ENCODE measurements at regions not wholly inside any gene's neighbourhood (a gene's known extent, or its start where the extent isn't known, plus 50 kb on each side); places are given as distances from the start of the nearest gene placed in this dataset.
A peak's percentile ranks its signal among the peaks of the same experiment; 100 is the strongest.
"Not testable (repeated sequence)": the region's sequence is repeated elsewhere in the genome, so short reads cannot be mapped to it uniquely, and the experiment has no call there.

GRCh38 chr1:181180407-181181031, 92.0 kb downstream of the IER5 start:
- no peak overlapping the region for H3K4me3 Mint-ChIP-seq
- ATAC-seq = no peak
- H3K4me1 Mint-ChIP-seq = no peaks in the 10 kb centered on the region
- peaks cover 42% of the 10 kb centered on the region for H3K27me3 Mint-ChIP-seq
- no peak overlapping the region for H3K27ac Mint-ChIP-seq
- no peaks in the 10 kb centered on the region for H3K9me3 Mint-ChIP-seq
- no peaks in the 10 kb centered on the region for H3K36me3 Mint-ChIP-seq

- H3K27ac Mint-ChIP-seq = no peak overlapping the region
- ATAC-seq = no peak
- no peaks in the 10 kb centered on the region for H3K9me3 Mint-ChIP-seq
- peaks cover 56% of the 10 kb centered on the region for H3K27me3 Mint-ChIP-seq
- H3K36me3 Mint-ChIP-seq = no peaks in the 10 kb centered on the region
- no peak overlapping the region for H3K4me3 Mint-ChIP-seq
- no peaks in the 10 kb centered on the region for H3K4me1 Mint-ChIP-seq
Observed at GRCh38 chr1:181181792-181182585, 93.5 kb downstream of the IER5 start.

- no peaks in the 10 kb centered on the region for H3K36me3 Mint-ChIP-seq
- H3K4me1 Mint-ChIP-seq = peaks cover 2% of the 10 kb centered on the region
- no peak overlapping the region for H3K4me3 Mint-ChIP-seq
- H3K27ac Mint-ChIP-seq = no peak overlapping the region
- no peaks in the 10 kb centered on the region for H3K9me3 Mint-ChIP-seq
- ATAC-seq = no peak
- H3K27me3 Mint-ChIP-seq = peaks cover 60% of the 10 kb centered on the region
Observed at GRCh38 chr1:181184621-181185020, 96.1 kb downstream of the IER5 start.

- Mint-ChIP-seq H3K36me3 (no peaks in the 10 kb centered on the region), H3K9me3 (no peaks in the 10 kb centered on the region), H3K27me3 (peaks cover 68% of the 10 kb centered on the region), H3K27ac (no peak overlapping the region), H3K4me3 (no peak overlapping the region), H3K4me1 (peaks cover 7% of the 10 kb centered on the region)
- no peak for ATAC-seq
Observed at GRCh38 chr1:181185461-181185860, 97.0 kb downstream of the IER5 start.

- not testable (repeated sequence) for H3K9me3 Mint-ChIP-seq, H3K4me1 Mint-ChIP-seq, H3K27ac Mint-ChIP-seq, H3K36me3 Mint-ChIP-seq, H3K4me3 Mint-ChIP-seq, ATAC-seq
- H3K27me3 Mint-ChIP-seq = peaks cover 70% of the 10 kb centered on the region
Observed at GRCh38 chr1:181186133-181186532, 97.6 kb downstream of the IER5 start.

GRCh38 chr1:181187337-181188126, 99.0 kb downstream of the IER5 start:
- Mint-ChIP-seq H3K27ac (no peak overlapping the region), H3K27me3 (peaks cover 70% of the 10 kb centered on the region), H3K4me1 (peaks cover 7% of the 10 kb centered on the region), H3K9me3 (no peaks in the 10 kb centered on the region), H3K4me3 (no peak overlapping the region), H3K36me3 (no peaks in the 10 kb centered on the region)
- ATAC-seq = no peak

- peaks cover 5% of the 10 kb centered on the region for H3K36me3 Mint-ChIP-seq
- no peak for ATAC-seq
- peaks cover 7% of the 10 kb centered on the region for H3K4me1 Mint-ChIP-seq
- H3K27me3 Mint-ChIP-seq = peaks cover 76% of the 10 kb centered on the region
- peaks cover 5% of the 10 kb centered on the region for H3K9me3 Mint-ChIP-seq
- H3K27ac Mint-ChIP-seq = no peak overlapping the region
- no peak overlapping the region for H3K4me3 Mint-ChIP-seq
Observed at GRCh38 chr1:181189245-181189644, 100.7 kb downstream of the IER5 start.

GRCh38 chr1:181189691-181190363, 101.3 kb downstream of the IER5 start:
- peak; percentile 74 for ATAC-seq
- Mint-ChIP-seq H3K27ac (no peak overlapping the region), H3K4me3 (peak overlapping the region; percentile 11)

GRCh38 chr1:181190364-181191035, 102.0 kb downstream of the IER5 start:
- peak; percentile 17 for ATAC-seq
- Mint-ChIP-seq H3K4me3 (peak overlapping the region; percentile 11), H3K9me3 (peaks cover 5% of the 10 kb centered on the region), H3K27ac (no peak overlapping the region), H3K36me3 (peaks cover 7% of the 10 kb centered on the region), H3K4me1 (peaks cover 7% of the 10 kb centered on the region), H3K27me3 (peaks cover 66% of the 10 kb centered on the region)

More at GRCh38 chr1:181189691-181190363, 101.3 kb downstream of the IER5 start:
- H3K9me3 Mint-ChIP-seq = peaks cover 5% of the 10 kb centered on the region
- peaks cover 7% of the 10 kb centered on the region for H3K4me1 Mint-ChIP-seq
- H3K36me3 Mint-ChIP-seq = peaks cover 7% of the 10 kb centered on the region
- peaks cover 73% of the 10 kb centered on the region for H3K27me3 Mint-ChIP-seq

GRCh38 chr1:181191494-181192040, 103.1 kb downstream of the IER5 start:
- ATAC-seq = no peak
- Mint-ChIP-seq H3K36me3 (peaks cover 7% of the 10 kb centered on the region), H3K9me3 (peaks cover 5% of the 10 kb centered on the region), H3K27ac (no peak overlapping the region), H3K4me3 (no peak overlapping the region), H3K27me3 (peaks cover 56% of the 10 kb centered on the region), H3K4me1 (peaks cover 7% of the 10 kb centered on the region)

- H3K4me1 Mint-ChIP-seq = peaks cover 7% of the 10 kb centered on the region
- peaks cover 5% of the 10 kb centered on the region for H3K9me3 Mint-ChIP-seq
- no peak overlapping the region for H3K27ac Mint-ChIP-seq
- H3K27me3 Mint-ChIP-seq = peaks cover 49% of the 10 kb centered on the region
- H3K4me3 Mint-ChIP-seq = no peak overlapping the region
- ATAC-seq = no peak
- peaks cover 7% of the 10 kb centered on the region for H3K36me3 Mint-ChIP-seq
Observed at GRCh38 chr1:181192316-181192715, 103.8 kb downstream of the IER5 start.

- Mint-ChIP-seq H3K27me3 (peaks cover 8% of the 10 kb centered on the region), H3K4me3 (no peak overlapping the region), H3K9me3 (peaks cover 3% of the 10 kb centered on the region), H3K36me3 (no peaks in the 10 kb centered on the region), H3K4me1 (no peaks in the 10 kb centered on the region), H3K27ac (no peak overlapping the region)
- ATAC-seq = no peak
Observed at GRCh38 chr1:181202986-181203555, 114.6 kb downstream of the IER5 start.

GRCh38 chr1:181204530-181204929, 116.0 kb downstream of the IER5 start:
- Mint-ChIP-seq H3K4me3 (no peak overlapping the region), H3K27ac (no peak overlapping the region)
- no peak for ATAC-seq

GRCh38 chr1:181205901-181206300, 117.4 kb downstream of the IER5 start:
- H3K4me3 Mint-ChIP-seq = no peak overlapping the region
- H3K36me3 Mint-ChIP-seq = no peaks in the 10 kb centered on the region
- no peaks in the 10 kb centered on the region for H3K4me1 Mint-ChIP-seq
- H3K9me3 Mint-ChIP-seq = no peaks in the 10 kb centered on the region
- ATAC-seq = no peak
- H3K27ac Mint-ChIP-seq = no peak overlapping the region
- no peaks in the 10 kb centered on the region for H3K27me3 Mint-ChIP-seq

More at GRCh38 chr1:181204530-181204929, 116.0 kb downstream of the IER5 start:
- no peaks in the 10 kb centered on the region for H3K27me3 Mint-ChIP-seq
- H3K36me3 Mint-ChIP-seq = no peaks in the 10 kb centered on the region
- H3K4me1 Mint-ChIP-seq = no peaks in the 10 kb centered on the region
- peaks cover 3% of the 10 kb centered on the region for H3K9me3 Mint-ChIP-seq

All from stimulated activated memory B cell treated with anti-CD40 and anti-IgM and Interleukin-4, amounts not matched to agents 10 μg/mL and 1 μg/mL and 100 μg/mL, for 72 hours (primary cell).